ENCODE measurements at regions not wholly inside any gene's neighbourhood (a gene's known extent, or its start where the extent isn't known, plus 50 kb on each side); places are given as distances from the start of the nearest gene placed in this dataset.

DNA sequence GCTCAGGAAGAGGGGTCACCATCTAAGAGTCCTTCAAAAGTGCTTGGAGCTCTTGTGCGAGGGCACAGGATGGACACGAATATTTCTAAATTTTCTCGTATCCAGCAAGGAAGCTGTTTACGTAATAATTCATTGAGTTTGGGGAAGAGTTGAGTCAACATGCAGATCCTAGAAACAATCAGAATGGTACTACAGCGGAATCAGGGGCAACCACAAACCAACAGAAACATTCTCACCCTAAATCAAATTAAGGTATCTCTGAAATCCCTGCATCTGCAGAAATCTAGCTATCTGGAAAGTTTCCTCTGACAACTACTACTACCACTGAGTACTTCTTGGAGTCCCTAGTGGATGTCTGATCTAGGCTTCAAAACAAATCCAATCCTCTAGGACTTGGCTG is 352.4 kb downstream of the LTN1 start:
- Mint-ChIP-seq H3K36me3 (peaks cover 5% of the 10 kb centered on the region), H3K4me1 (no peaks in the 10 kb centered on the region), H3K9me3 (peaks cover 2% of the 10 kb centered on the region)

DNA sequence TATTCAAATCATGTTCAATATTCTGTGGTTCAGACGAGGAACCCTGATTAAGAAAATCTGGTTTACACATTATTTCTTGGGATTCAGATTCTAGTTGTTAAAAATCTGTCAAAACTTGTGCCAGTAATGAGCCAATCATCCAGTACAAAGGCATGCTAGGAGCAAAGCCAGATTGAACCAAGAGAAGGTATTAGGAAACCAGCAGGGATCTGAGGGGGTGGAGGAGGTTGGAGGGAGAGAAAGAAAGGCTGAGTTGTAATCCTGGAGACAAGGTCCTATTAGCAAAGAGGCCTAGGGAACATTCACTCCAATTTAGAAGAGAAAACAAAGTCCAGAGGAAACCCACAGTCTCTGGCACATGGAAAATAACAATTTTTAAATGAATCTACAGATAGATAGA is 352.9 kb downstream of the LTN1 start:
- Mint-ChIP-seq H3K4me3 (no peak overlapping the region), H3K27ac (no peak overlapping the region), H3K9me3 (peaks cover 2% of the 10 kb centered on the region), H3K36me3 (peaks cover 5% of the 10 kb centered on the region), H3K4me1 (no peaks in the 10 kb centered on the region), H3K27me3 (peaks cover 2% of the 10 kb centered on the region)
- DNase-seq (ENCODE audit: low spot score in 2 of 2) (no peak), ATAC-seq (ENCODE audit: low read depth) (no peak)

More for the DNA sequence above, 352.4 kb downstream of the LTN1 start:
- Mint-ChIP-seq H3K4me3 (no peak overlapping the region), H3K27ac (no peak overlapping the region), H3K27me3 (peaks cover 2% of the 10 kb centered on the region)
- ATAC-seq (ENCODE audit: low read depth), result no peak
- no peak for DNase-seq (ENCODE audit: low spot score in 2 of 2)

DNA sequence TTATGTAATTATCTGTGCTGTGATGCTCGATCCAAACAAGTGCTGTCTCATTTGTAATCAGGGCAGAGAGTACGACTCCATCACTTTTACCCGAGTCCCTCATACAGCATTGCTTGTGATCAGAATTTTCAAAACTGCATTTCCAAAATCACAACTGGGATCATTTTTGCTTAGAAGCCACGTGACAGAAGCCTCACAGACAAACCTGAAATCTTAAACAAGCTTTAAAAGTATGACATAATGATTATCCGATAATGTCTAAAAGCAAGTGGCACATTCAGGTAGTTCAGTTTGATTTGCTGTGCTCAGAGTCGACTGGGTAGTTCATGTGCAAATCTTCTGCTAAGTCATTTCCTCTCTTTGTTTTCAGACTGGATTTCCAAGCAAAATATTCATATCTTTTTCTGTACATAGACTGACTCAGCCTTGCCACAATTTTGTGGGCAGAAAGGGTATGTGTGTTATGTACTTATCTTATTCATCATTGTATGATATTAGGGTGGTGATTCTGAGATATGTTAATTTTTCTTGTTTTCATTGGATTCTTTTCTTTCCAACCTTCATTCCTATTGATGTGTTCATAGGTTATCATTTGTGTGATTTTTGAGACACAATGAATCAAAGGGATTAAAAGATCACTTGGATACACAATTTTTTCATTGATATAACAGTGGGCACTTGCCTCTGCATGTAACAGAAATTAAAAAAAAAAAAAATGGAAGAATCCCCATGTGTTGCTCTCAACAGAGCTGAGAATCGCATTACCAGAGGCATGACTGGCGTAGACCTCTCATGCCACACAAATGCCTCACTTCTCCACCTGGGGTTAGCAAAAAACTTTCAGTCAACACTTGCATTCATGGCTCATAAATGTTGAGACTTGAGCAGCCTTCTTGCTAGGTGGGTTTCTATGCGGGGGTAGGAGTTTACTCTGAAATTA is 355.7 kb downstream of the LTN1 start:
- Mint-ChIP-seq H3K4me1 (no peaks in the 10 kb centered on the region), H3K9me3 (peaks cover 2% of the 10 kb centered on the region), H3K27me3 (peaks cover 2% of the 10 kb centered on the region), H3K36me3 (peaks cover 5% of the 10 kb centered on the region), H3K4me3 (no peak overlapping the region), H3K27ac (no peak overlapping the region)
- ATAC-seq (ENCODE audit: low read depth) (no peak), DNase-seq (ENCODE audit: low spot score in 2 of 2) (no peak)

- no peak overlapping the region for H3K27ac Mint-ChIP-seq
- H3K27me3 Mint-ChIP-seq, result peaks cover 2% of the 10 kb centered on the region
- H3K36me3 Mint-ChIP-seq, result peaks cover 5% of the 10 kb centered on the region
- peaks cover 2% of the 10 kb centered on the region for H3K9me3 Mint-ChIP-seq
- H3K4me1 Mint-ChIP-seq, result no peaks in the 10 kb centered on the region
- ATAC-seq (ENCODE audit: low read depth), result no peak
- H3K4me3 Mint-ChIP-seq, result no peak overlapping the region
- DNase-seq (ENCODE audit: low spot score in 2 of 2), result no peak
Observed at GRCh38 chr21:28635541-28635940, 357.1 kb downstream of the LTN1 start.

DNA sequence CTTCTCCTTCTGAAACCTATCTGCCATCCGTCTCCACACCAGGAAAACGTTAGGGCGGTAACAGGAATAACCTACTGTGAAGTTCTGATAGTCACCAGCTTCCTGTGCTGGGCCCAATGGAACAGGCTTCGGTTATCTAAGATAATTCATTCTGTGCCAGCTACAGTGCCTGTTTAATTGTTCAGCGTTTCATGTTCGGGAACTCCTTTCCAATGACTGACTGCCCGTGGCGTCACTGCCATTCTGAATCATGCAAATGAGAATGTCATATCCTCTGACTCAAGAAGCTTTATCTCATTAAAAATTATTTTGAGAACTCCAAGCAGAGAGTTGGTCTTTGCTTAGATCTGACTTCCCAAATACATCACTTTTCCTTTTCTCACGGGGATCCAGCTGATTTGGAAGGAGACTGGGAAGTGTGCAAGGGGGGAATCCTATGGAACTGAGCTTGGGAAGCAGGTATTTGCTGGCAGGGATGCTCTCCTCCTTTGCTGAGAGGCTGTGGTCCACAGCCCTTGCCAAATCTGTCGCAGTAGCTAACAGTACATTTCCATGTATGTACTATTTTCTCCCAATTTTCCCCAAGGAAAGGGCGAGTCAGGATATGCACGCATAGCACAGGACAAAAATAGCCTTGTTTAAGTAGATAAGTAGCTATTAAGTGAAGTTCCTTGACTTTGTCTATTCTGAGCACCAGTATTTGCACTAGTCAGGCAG is 358.7 kb downstream of the LTN1 start:
- Mint-ChIP-seq H3K4me1 (no peaks in the 10 kb centered on the region), H3K9me3 (peaks cover 2% of the 10 kb centered on the region), H3K27me3 (peaks cover 2% of the 10 kb centered on the region), H3K36me3 (peaks cover 2% of the 10 kb centered on the region), H3K27ac (no peak overlapping the region), H3K4me3 (no peak overlapping the region)
- DNase-seq (ENCODE audit: low spot score in 2 of 2), result no peak
- ATAC-seq (ENCODE audit: low read depth), result no peak

DNA sequence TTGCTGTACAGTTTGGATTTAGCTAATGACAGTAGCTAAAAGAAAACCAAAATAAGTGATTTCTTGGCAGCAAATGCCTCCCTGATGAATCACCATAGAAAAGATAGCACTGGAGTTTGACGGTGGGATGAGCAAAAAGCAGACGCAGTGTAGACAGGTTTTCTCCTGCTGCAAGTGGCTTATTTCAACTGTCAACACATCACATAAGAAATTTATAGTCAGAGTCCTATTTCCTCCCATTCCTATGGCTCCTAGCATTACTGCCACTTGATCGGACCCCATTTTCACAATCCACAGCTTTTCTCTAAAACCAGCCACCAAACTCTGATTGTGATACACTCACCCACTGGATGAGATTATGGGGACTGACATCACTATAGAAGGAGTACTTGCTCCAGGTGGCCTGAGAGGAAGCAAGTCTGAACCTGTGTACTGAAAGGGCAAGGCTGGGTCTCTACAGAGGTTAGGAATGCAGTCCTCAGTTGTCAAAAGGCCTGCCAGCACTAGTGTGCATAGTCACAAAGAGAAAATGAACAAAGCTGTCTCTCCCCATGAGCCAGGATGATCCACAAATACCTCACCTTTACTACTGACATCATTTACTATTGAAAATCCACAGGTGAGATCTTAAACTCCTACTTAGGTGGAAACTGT is 359.8 kb downstream of the LTN1 start:
- H3K4me3 Mint-ChIP-seq, result no peak overlapping the region
- no peaks in the 10 kb centered on the region for H3K4me1 Mint-ChIP-seq
- no peaks in the 10 kb centered on the region for H3K27me3 Mint-ChIP-seq
- H3K9me3 Mint-ChIP-seq, result peaks cover 1% of the 10 kb centered on the region
- H3K27ac Mint-ChIP-seq, result no peak overlapping the region
- no peaks in the 10 kb centered on the region for H3K36me3 Mint-ChIP-seq
- no peak for ATAC-seq (ENCODE audit: low read depth)
- DNase-seq (ENCODE audit: low spot score in 2 of 2), result no peak

GRCh38 chr21:28627691-28628090 is 365.0 kb downstream of the LTN1 start:
- no peak for DNase-seq (ENCODE audit: low spot score in 2 of 2)
- no peaks in the 10 kb centered on the region for H3K27me3 Mint-ChIP-seq

GRCh38 chr21:28627261-28627660 is 365.4 kb downstream of the LTN1 start:
- Mint-ChIP-seq H3K36me3 (peaks cover 9% of the 10 kb centered on the region), H3K4me1 (no peaks in the 10 kb centered on the region), H3K27me3 (no peaks in the 10 kb centered on the region), H3K9me3 (peaks cover 1% of the 10 kb centered on the region), H3K27ac (no peak overlapping the region), H3K4me3 (no peak overlapping the region)
- DNase-seq (ENCODE audit: low spot score in 2 of 2) (no peak), ATAC-seq (ENCODE audit: low read depth) (no peak)

More at GRCh38 chr21:28627691-28628090, 365.0 kb downstream of the LTN1 start:
- H3K9me3 Mint-ChIP-seq, result peaks cover 1% of the 10 kb centered on the region
- H3K4me1 Mint-ChIP-seq, result no peaks in the 10 kb centered on the region
- no peak overlapping the region for H3K4me3 Mint-ChIP-seq
- H3K27ac Mint-ChIP-seq, result no peak overlapping the region
- peaks cover 8% of the 10 kb centered on the region for H3K36me3 Mint-ChIP-seq
- no peak for ATAC-seq (ENCODE audit: low read depth)

- Mint-ChIP-seq H3K9me3 (peaks cover 1% of the 10 kb centered on the region), H3K27me3 (no peaks in the 10 kb centered on the region), H3K4me1 (no peaks in the 10 kb centered on the region), H3K36me3 (peaks cover 14% of the 10 kb centered on the region), H3K27ac (no peak overlapping the region), H3K4me3 (no peak overlapping the region)
- DNase-seq (ENCODE audit: low spot score in 2 of 2) (no peak), ATAC-seq (ENCODE audit: low read depth) (no peak)
Observed at GRCh38 chr21:28624626-28625025, 368.1 kb downstream of the LTN1 start.

DNA sequence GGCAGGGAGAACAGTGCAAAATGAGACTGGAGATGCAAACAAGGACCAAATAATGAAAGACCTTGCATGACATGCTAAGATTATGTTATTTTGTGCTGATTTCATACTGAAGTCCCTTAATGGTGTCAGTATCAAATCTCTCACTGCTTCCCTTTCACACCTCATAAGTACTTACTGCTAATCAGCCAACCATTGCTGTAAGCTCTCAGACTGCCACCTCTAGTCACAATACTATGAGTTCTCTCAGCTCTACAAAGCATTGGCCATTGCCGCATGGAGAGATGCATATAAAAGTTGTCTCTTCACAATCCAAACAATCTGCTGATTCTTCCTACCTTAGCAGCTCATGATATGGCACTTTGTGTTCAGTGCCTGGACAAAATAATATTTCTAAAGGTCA is 375.4 kb downstream of the LTN1 start:
- no peak for DNase-seq (ENCODE audit: low spot score in 2 of 2)
- no peak for ATAC-seq (ENCODE audit: low read depth)
- peaks cover 5% of the 10 kb centered on the region for H3K4me1 Mint-ChIP-seq
- no peak overlapping the region for H3K27ac Mint-ChIP-seq
- H3K9me3 Mint-ChIP-seq, result no peaks in the 10 kb centered on the region
- H3K27me3 Mint-ChIP-seq, result no peaks in the 10 kb centered on the region
- H3K36me3 Mint-ChIP-seq, result peaks cover 5% of the 10 kb centered on the region
- H3K4me3 Mint-ChIP-seq, result no peak overlapping the region

- no peaks in the 10 kb centered on the region for H3K9me3 Mint-ChIP-seq
- H3K36me3 Mint-ChIP-seq, result no peaks in the 10 kb centered on the region
- no peaks in the 10 kb centered on the region for H3K27me3 Mint-ChIP-seq
- H3K27ac Mint-ChIP-seq, result no peak overlapping the region
- no peak for DNase-seq (ENCODE audit: low spot score in 2 of 2)
- no peak overlapping the region for H3K4me3 Mint-ChIP-seq
- no peak for ATAC-seq (ENCODE audit: low read depth)
- peaks cover 5% of the 10 kb centered on the region for H3K4me1 Mint-ChIP-seq
Observed at GRCh38 chr21:28615276-28615675, 377.4 kb downstream of the LTN1 start.

- ATAC-seq (ENCODE audit: low read depth), result no peak
- H3K27ac Mint-ChIP-seq, result no peak overlapping the region
- H3K4me3 Mint-ChIP-seq, result no peak overlapping the region
- peaks cover 1% of the 10 kb centered on the region for H3K36me3 Mint-ChIP-seq
- H3K27me3 Mint-ChIP-seq, result no peaks in the 10 kb centered on the region
- DNase-seq (ENCODE audit: low spot score in 2 of 2), result no peak
- H3K4me1 Mint-ChIP-seq, result peaks cover 5% of the 10 kb centered on the region
- no peaks in the 10 kb centered on the region for H3K9me3 Mint-ChIP-seq
Observed at GRCh38 chr21:28614791-28615190, 377.9 kb downstream of the LTN1 start.

DNA sequence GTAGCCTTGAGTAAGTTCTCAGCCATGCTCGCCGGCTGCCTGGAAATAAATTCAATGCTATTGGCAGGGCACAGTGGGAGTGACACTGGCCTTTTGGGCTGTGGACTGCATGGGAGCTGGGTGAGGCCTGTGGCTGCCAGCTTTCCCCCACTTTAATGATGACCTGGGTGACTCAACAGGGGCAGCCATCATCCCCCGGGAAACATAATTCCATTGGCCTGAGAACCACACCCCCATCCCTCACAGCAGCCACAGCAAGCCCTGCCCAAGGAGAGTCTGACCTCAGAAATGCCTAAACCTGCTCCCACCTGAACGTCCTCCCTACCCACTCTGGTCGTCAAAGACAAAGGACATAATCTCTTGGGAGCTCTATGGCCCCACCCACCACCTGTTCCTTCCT is 384.0 kb downstream of the LTN1 start:
- H3K36me3 Mint-ChIP-seq, result peaks cover 18% of the 10 kb centered on the region
- no peak overlapping the region for H3K27ac Mint-ChIP-seq
- no peaks in the 10 kb centered on the region for H3K9me3 Mint-ChIP-seq

GRCh38 chr21:28607545-28607944 is 385.1 kb downstream of the LTN1 start:
- Mint-ChIP-seq H3K4me3 (no peak overlapping the region), H3K36me3 (peaks cover 18% of the 10 kb centered on the region), H3K4me1 (peaks cover 10% of the 10 kb centered on the region), H3K27me3 (no peaks in the 10 kb centered on the region), H3K27ac (no peak overlapping the region), H3K9me3 (no peaks in the 10 kb centered on the region)
- ATAC-seq (ENCODE audit: low read depth) (no peak), DNase-seq (ENCODE audit: low spot score in 2 of 2) (no peak)

More for the DNA sequence above, 384.0 kb downstream of the LTN1 start:
- ATAC-seq (ENCODE audit: low read depth) (no peak), DNase-seq (ENCODE audit: low spot score in 2 of 2) (no peak)
- no peak overlapping the region for H3K4me3 Mint-ChIP-seq
- peaks cover 10% of the 10 kb centered on the region for H3K4me1 Mint-ChIP-seq
- H3K27me3 Mint-ChIP-seq, result no peaks in the 10 kb centered on the region
